NT2/D1 (cell line): ENCODE measurements at regions not wholly inside any gene's neighbourhood (a gene's known extent, or its start where the extent isn't known, plus 50 kb on each side); places are given as distances from the start of the nearest gene placed in this dataset.

ENCODE experiments used
- SUZ12 ChIP-seq: IDR thresholded peaks from 2 replicates; pipeline ENCODE4 v1.6.1; 2011; ENCODE audit not compliant: insufficient read length, insufficient read depth; ENCODE audit errors: extremely low read depth
- ZNF274 ChIP-seq: IDR thresholded peaks from 2 replicates; pipeline ENCODE4 v1.6.1; 2011; ENCODE audit warnings: mild to moderate bottlenecking, low read depth, low read length

DNA sequence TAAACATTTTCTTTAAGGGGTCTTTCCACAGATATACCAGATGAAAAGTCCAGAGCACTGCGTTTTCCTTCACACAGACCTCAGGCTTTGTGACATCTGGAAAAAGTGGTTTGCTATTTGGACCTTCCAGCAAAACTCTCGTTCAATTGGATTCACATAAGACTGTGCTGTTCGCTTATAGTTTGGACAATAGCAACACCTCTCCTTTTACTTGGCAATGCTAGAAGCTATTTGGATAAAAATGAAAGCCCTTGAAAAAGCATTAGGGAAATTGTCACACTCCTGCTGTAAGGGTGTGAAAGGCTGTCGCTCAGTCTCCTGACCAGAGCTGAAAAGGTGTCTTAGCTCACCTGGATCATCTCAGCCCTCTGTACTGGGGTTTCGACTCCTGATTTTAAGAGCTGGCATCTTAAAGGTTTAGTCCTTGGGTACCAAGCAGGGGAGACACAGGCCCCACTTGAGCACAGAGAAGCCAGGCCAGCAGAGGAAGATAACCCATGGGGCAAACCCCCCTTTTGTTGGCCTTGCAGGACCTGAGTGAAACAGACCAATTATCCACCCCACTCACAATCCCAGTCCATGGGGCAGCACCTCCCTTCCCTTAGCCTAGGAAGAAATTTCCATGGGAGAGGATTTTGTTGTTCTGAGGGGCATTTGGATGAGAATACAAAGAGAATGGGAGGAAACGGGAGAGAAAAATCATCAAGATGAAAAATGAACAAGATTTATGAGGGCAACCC, 257.6 kb downstream of the DLEU7 start:
- TF ChIP-seq ZNF274 (no peak), SUZ12 (no peak)
